HEK293 (cell line): ENCODE measurements at regions not wholly inside any gene's neighbourhood (a gene's known extent, or its start where the extent isn't known, plus 50 kb on each side); places are given as distances from the start of the nearest gene placed in this dataset.

Source experiments
- CTCF ChIA-PET: fragments of 350-600 bp; formaldehyde crosslinking; extraction: SDS; loops from one replicate; lab custom pipeline; 2021; ENCODE audit warnings: antibody characterized with exemption; lab: Yijun Ruan, JAX
- POLR2A ChIA-PET: fragments of 300-600 bp; formaldehyde crosslinking; extraction: SDS; loops from one replicate; lab custom pipeline; 2020; ENCODE audit warnings: antibody characterized with exemption, inconsistent platforms; lab: Yijun Ruan, JAX
- H3K27ac ChIP-seq: fragments of 200-500 bp; sonication (Bioruptor generic); 2 replicates; pipeline ENCODE4 v1.5.1; 2014; ENCODE audit warnings: low read depth, low read length, control low read depth, inconsistent platforms; ENCODE audit errors: extremely low read depth
- H3K36me3 ChIP-seq, 2 experiments: fragments of 200-500 bp in 1 of 2; sonication (Bioruptor generic) in 1 of 2; 1 replicate in 1 of 2; 2 replicates in 1 of 2; pipeline ENCODE4 v1.5.1; 2014 to 2017; ENCODE audit warnings: inconsistent platforms in 2 of 2, low read length in 2 of 2; ENCODE audit not compliant: control insufficient read depth in 2 of 2, insufficient read depth in 1 of 2
- H3K4me1 ChIP-seq: fragments of 200-500 bp; sonication (Bioruptor generic); 2 replicates; pipeline ENCODE4 v1.5.1; 2014; ENCODE audit warnings: mild to moderate bottlenecking, low read length, inconsistent platforms; ENCODE audit not compliant: control insufficient read depth, insufficient read depth
- H3K4me3 ChIP-seq: 2 replicates; pipeline ENCODE4 v1.5.1; 2011; ENCODE audit warnings: low read depth, mild to moderate bottlenecking, control low read depth, low read length, moderate library complexity
- H3K9me3 ChIP-seq: fragments of 200-500 bp; sonication (Bioruptor generic); 2 replicates; pipeline ENCODE4 v1.5.1; 2014; ENCODE audit warnings: low read depth, low read length, inconsistent platforms; ENCODE audit not compliant: control insufficient read depth, insufficient read depth
- BCL11A ChIP-seq: fragments of 450-650 bp; formaldehyde crosslinking; IDR thresholded peaks from 2 replicates; pipeline ENCODE4 v1.5.1; 2016; ENCODE audit warnings: low read depth, missing biosample characterization, missing genetic modification characterization
- CTCF ChIP-seq: fragments of 450-650 bp; formaldehyde crosslinking; IDR thresholded peaks from 2 replicates; pipeline ENCODE4 v1.5.1; 2016; ENCODE audit warnings: missing biosample characterization, missing genetic modification characterization
- HOXC10 ChIP-seq: sonication (generic); formaldehyde crosslinking; IDR thresholded peaks from 2 replicates; pipeline ENCODE4 v1.8.1; 2023; ENCODE audit warnings: mild to moderate bottlenecking, missing genetic modification reagents
- PRDM4 ChIP-seq: fragments of 450-650 bp; formaldehyde crosslinking; IDR thresholded peaks from 2 replicates; pipeline ENCODE4 v1.5.1; 2017; ENCODE audit warnings: missing biosample characterization, missing genetic modification characterization
- REPIN1 ChIP-seq: fragments of 450-650 bp; formaldehyde crosslinking; IDR thresholded peaks from 2 replicates; pipeline ENCODE4 v1.5.1; 2017; ENCODE audit warnings: missing biosample characterization, missing genetic modification characterization, low read depth
- REST ChIP-seq: fragments of 450-650 bp; formaldehyde crosslinking; IDR thresholded peaks from 2 replicates; pipeline ENCODE4 v1.5.1; 2016; ENCODE audit warnings: missing biosample characterization, missing genetic modification characterization
- SALL2 ChIP-seq: fragments of 450-650 bp; formaldehyde crosslinking; IDR thresholded peaks from 2 replicates; pipeline ENCODE4 v1.5.0; 2017; ENCODE audit warnings: missing biosample characterization, mild to moderate bottlenecking, missing genetic modification characterization, borderline replicate concordance
- SCRT1 ChIP-seq: fragments of 450-650 bp; formaldehyde crosslinking; IDR thresholded peaks from 2 replicates; pipeline ENCODE4 v1.5.1; 2016; ENCODE audit warnings: missing biosample characterization, missing genetic modification characterization, borderline replicate concordance
- SP2 ChIP-seq: fragments of 450-650 bp; formaldehyde crosslinking; IDR thresholded peaks from 2 replicates; pipeline ENCODE4 v1.5.1; 2016; ENCODE audit warnings: missing biosample characterization, missing genetic modification characterization
- ZBTB7A ChIP-seq: fragments of 450-650 bp; formaldehyde crosslinking; IDR thresholded peaks from 2 replicates; pipeline ENCODE4 v1.5.1; 2016; ENCODE audit warnings: low read depth, missing biosample characterization, missing genetic modification characterization
- ZNF2 ChIP-seq: fragments of 450-650 bp; formaldehyde crosslinking; IDR thresholded peaks from 2 replicates; pipeline ENCODE4 v1.5.1; 2016; ENCODE audit warnings: missing biosample characterization, missing genetic modification characterization
- ZNF202 ChIP-seq: fragments of 450-650 bp; formaldehyde crosslinking; IDR thresholded peaks from 2 replicates; pipeline ENCODE4 v1.5.1; 2016; ENCODE audit warnings: missing biosample characterization, missing genetic modification characterization, borderline replicate concordance
- ZNF266 ChIP-seq: fragments of 450-650 bp; formaldehyde crosslinking; IDR thresholded peaks from 2 replicates; pipeline ENCODE4 v1.5.1; 2016; ENCODE audit warnings: missing biosample characterization, missing genetic modification characterization, low read depth
- ZNF391 ChIP-seq: fragments of 450-650 bp; formaldehyde crosslinking; IDR thresholded peaks from 2 replicates; pipeline ENCODE4 v1.5.1; 2016; ENCODE audit warnings: low read depth, missing biosample characterization, missing genetic modification characterization, borderline replicate concordance
- ZNF513 ChIP-seq: fragments of 450-650 bp; IDR thresholded peaks from 2 replicates; pipeline ENCODE4 v1.5.1; 2018; ENCODE audit warnings: missing biosample characterization, missing genetic modification characterization
- ZNF558 ChIP-seq: fragments of 450-650 bp; formaldehyde crosslinking; IDR thresholded peaks from 2 replicates; pipeline ENCODE4 v1.5.1; 2016; ENCODE audit warnings: missing biosample characterization, missing genetic modification characterization
- ZNF658 ChIP-seq: fragments of 450-650 bp; formaldehyde crosslinking; IDR thresholded peaks from 2 replicates; pipeline ENCODE4; 2016; ENCODE audit warnings: missing biosample characterization, missing genetic modification characterization
- ZNF664 ChIP-seq: fragments of 450-650 bp; formaldehyde crosslinking; IDR thresholded peaks from 2 replicates; pipeline ENCODE4 v1.5.1; 2016; ENCODE audit warnings: missing biosample characterization, missing genetic modification characterization
- ZNF791 ChIP-seq: fragments of 450-650 bp; formaldehyde crosslinking; IDR thresholded peaks from 2 replicates; pipeline ENCODE4 v1.5.1; 2016; ENCODE audit warnings: missing biosample characterization, missing genetic modification characterization
- ZSCAN5A ChIP-seq: fragments of 450-650 bp; formaldehyde crosslinking; IDR thresholded peaks from 2 replicates; pipeline ENCODE4 v1.5.1; 2016; ENCODE audit warnings: missing biosample characterization, missing genetic modification characterization

- no peaks in the 10 kb centered on the region for H3K9me3 ChIP-seq
- H3K4me1 ChIP-seq, result no peaks in the 10 kb centered on the region
- H3K27ac ChIP-seq, result no peak overlapping the region
- CTCF ChIA-PET, result no interaction called here
- H3K4me3 ChIP-seq, result no peak overlapping the region
- no peaks in the 10 kb centered on the region for H3K36me3 ChIP-seq
- TF ChIP-seq ZSCAN5A (tag by site-specific recombination) (no peak), ZNF513 (tag by site-specific recombination) (no peak), ZNF791 (tag by site-specific recombination) (no peak), ZNF664 (tag by site-specific recombination) (no peak), BCL11A (tag by site-specific recombination) (no peak), SP2 (tag by site-specific recombination) (no peak), REPIN1 (no peak), ZNF391 (no peak), PRDM4 (tag by site-specific recombination) (no peak)
- POLR2A ChIA-PET, result no interaction called here
Measured at GRCh38 chr2:41040782-41041520, 589.1 kb upstream of the SLC8A1 start.

- ChIA-PET POLR2A (no interaction called here), CTCF (no interaction called here)
- TF ChIP-seq ZNF558 (no peak), ZBTB7A (tag by site-specific recombination) (no peak), REST (tag by site-specific recombination) (no peak), SCRT1 (no peak), ZNF202 (tag by site-specific recombination) (no peak), ZNF266 (tag by site-specific recombination) (no peak), SALL2 (tag by site-specific recombination) (no peak), ZNF658 (tag by site-specific recombination) (no peak), ZNF2 (no peak), CTCF (tag by site-specific recombination) (no peak), ZNF664 (tag by site-specific recombination) (no peak), HOXC10 (no peak)
- no peaks in the 10 kb centered on the region for H3K36me3 ChIP-seq
- H3K9me3 ChIP-seq, result no peaks in the 10 kb centered on the region
- H3K4me3 ChIP-seq, result no peak overlapping the region
- H3K4me1 ChIP-seq, result no peaks in the 10 kb centered on the region
- no peak overlapping the region for H3K27ac ChIP-seq
Measured at GRCh38 chr2:41042343-41042742, 590.5 kb upstream of the SLC8A1 start.
